Neural cell (in vitro differentiated cells): ENCODE measurements at regions not wholly inside any gene's neighbourhood (a gene's known extent, or its start where the extent isn't known, plus 50 kb on each side); places are given as distances from the start of the nearest gene placed in this dataset.

ENCODE experiments used
- H2AFZ ChIP-seq: fragments of 200-600, 300-800 bp; sonication (generic), shearing (Covaris generic); 2 replicates; pipeline ENCODE4 v1.6.0; 2014; ENCODE audit warnings: low read depth, mild to moderate bottlenecking, antibody characterized with exemption, low read length, moderate library complexity
- H3F3A ChIP-seq: fragments of 200-600 bp; shearing (Covaris generic); 2 replicates; pipeline ENCODE4 v1.6.1; 2016; ENCODE audit warnings: mild to moderate bottlenecking, moderate library complexity, mixed read lengths, antibody characterized with exemption, low read length; ENCODE audit not compliant: insufficient read depth, poor library complexity, severe bottlenecking
- H3K27ac ChIP-seq: fragments of 200-600, 300-800 bp; sonication (generic), shearing (Covaris generic); 2 replicates; pipeline ENCODE4 v1.5.1; 2014; ENCODE audit warnings: mild to moderate bottlenecking, low read length, moderate library complexity
- H3K27me3 ChIP-seq: fragments of 300-800, 200-600 bp; sonication (generic), shearing (Covaris generic); 2 replicates; pipeline ENCODE4 v1.6.0; 2014; ENCODE audit warnings: mild to moderate bottlenecking, low read depth, low read length, moderate library complexity; ENCODE audit not compliant: insufficient read depth
- H3K36me3 ChIP-seq: fragments of 300-800, 200-600 bp; sonication (generic), shearing (Covaris generic); 2 replicates; pipeline ENCODE4 v1.5.1; 2014; ENCODE audit warnings: mild to moderate bottlenecking, antibody characterized with exemption, low read length, moderate library complexity; ENCODE audit not compliant: insufficient read depth
- H3K4me2 ChIP-seq: fragments of 300-800, 200-600 bp; sonication (generic), shearing (Covaris generic); 2 replicates; pipeline ENCODE4 v1.6.0; 2014; ENCODE audit warnings: mild to moderate bottlenecking, low read length
- H3K4me3 ChIP-seq: fragments of 300-800, 200-600 bp; sonication (generic), shearing (Covaris generic); 2 replicates; pipeline ENCODE4 v1.5.1; 2014; ENCODE audit warnings: mild to moderate bottlenecking, low read length, moderate library complexity
- H3K79me2 ChIP-seq: fragments of 200-600 bp; shearing (Covaris generic); replicated peaks from 2 replicates; pipeline ENCODE4 v1.6.0; 2014; ENCODE audit warnings: mild to moderate bottlenecking, low read length, moderate library complexity; ENCODE audit not compliant: insufficient read depth
- H3K9ac ChIP-seq: fragments of 300-800, 200-600 bp; sonication (generic), shearing (Covaris generic); 2 replicates; pipeline ENCODE4 v1.6.1; 2016; ENCODE audit warnings: mild to moderate bottlenecking, low read length, mixed read lengths
- H3K9me2 ChIP-seq: fragments of 200-600 bp; shearing (Covaris generic); 2 replicates; pipeline ENCODE4 v1.6.1; 2016; ENCODE audit warnings: mild to moderate bottlenecking, low read length, mixed read lengths; ENCODE audit not compliant: insufficient read depth
- H3K9me3 ChIP-seq: fragments of 200-600, 300-800 bp; sonication (generic), shearing (Covaris generic); 2 replicates; pipeline ENCODE4 v1.6.1; 2016; ENCODE audit warnings: mild to moderate bottlenecking, mixed run types, low read length, moderate library complexity, mixed read lengths
- H4K20me1 ChIP-seq: fragments of 200-600 bp; shearing (Covaris generic); 2 replicates; pipeline ENCODE4 v1.6.1; 2016; ENCODE audit warnings: mild to moderate bottlenecking, mixed run types; ENCODE audit not compliant: insufficient read depth
- CTCF ChIP-seq: fragments of 450-650 bp; IDR thresholded peaks from 2 replicates; pipeline ENCODE4 v1.5.1; 2014; ENCODE audit warnings: antibody characterized with exemption, mild to moderate bottlenecking, moderate library complexity; ENCODE audit not compliant: poor library complexity, severe bottlenecking
- EP300 ChIP-seq: fragments of 450-650 bp; conservative IDR thresholded peaks from 2 replicates; pipeline ENCODE4 v1.6.1; 2014; ENCODE audit warnings: antibody characterized with exemption, mild to moderate bottlenecking, moderate library complexity; ENCODE audit not compliant: poor library complexity, severe bottlenecking
- EZH2 ChIP-seq: fragments of 200-600, 300-800 bp; shearing (Covaris generic), sonication (generic); IDR thresholded peaks from 2 replicates; pipeline ENCODE4 v1.6.1; 2014; ENCODE audit warnings: antibody characterized with exemption, low read length, borderline replicate concordance, mild to moderate bottlenecking; ENCODE audit not compliant: insufficient read depth, poor library complexity, severe bottlenecking
- MXI1 ChIP-seq: fragments of 450-650 bp; conservative IDR thresholded peaks from 2 replicates; pipeline ENCODE4 v1.6.1; 2014; ENCODE audit warnings: antibody characterized with exemption, mild to moderate bottlenecking; ENCODE audit not compliant: poor library complexity, severe bottlenecking
- POLR2AphosphoS5 ChIP-seq: IDR thresholded peaks from 2 replicates; pipeline ENCODE4 v1.6.1; 2012
- RAD21 ChIP-seq: fragments of 450-650 bp; conservative IDR thresholded peaks from 2 replicates; pipeline ENCODE4 v1.6.1; 2014; ENCODE audit warnings: antibody characterized with exemption, mild to moderate bottlenecking, moderate library complexity
- SMC3 ChIP-seq: fragments of 450-650 bp; conservative IDR thresholded peaks from 2 replicates; pipeline ENCODE4 v1.6.1; 2014; ENCODE audit warnings: antibody characterized with exemption, mild to moderate bottlenecking, moderate library complexity; ENCODE audit not compliant: poor library complexity
- TAF1 ChIP-seq: IDR thresholded peaks from 2 replicates; pipeline ENCODE4 v1.6.1; 2012; ENCODE audit warnings: low read depth
- TF ChIP-seq, protein P1 (sequence below): IDR thresholded peaks from 2 replicates; pipeline ENCODE4 v1.6.1; 2012; ENCODE audit warnings: borderline replicate concordance

GRCh38 chr5:124383693-124384092 is 362.7 kb downstream of the ZNF608 start:
- H3K9ac ChIP-seq, result no peak overlapping the region
- no peaks in the 10 kb centered on the region for H3K9me2 ChIP-seq
- H4K20me1 ChIP-seq, result no peaks in the 10 kb centered on the region
- no peak overlapping the region for H3K4me3 ChIP-seq
- no peak overlapping the region for H2AFZ ChIP-seq
- no peak overlapping the region for H3K4me2 ChIP-seq
- H3K9me3 ChIP-seq, result no peaks in the 10 kb centered on the region
- no peaks in the 10 kb centered on the region for H3K79me2 ChIP-seq
- H3K27me3 ChIP-seq, result no peaks in the 10 kb centered on the region
- no peaks in the 10 kb centered on the region for H3F3A ChIP-seq
- no peak overlapping the region for H3K27ac ChIP-seq
- no peaks in the 10 kb centered on the region for H3K36me3 ChIP-seq
- TF ChIP-seq RAD21, result no peak

DNA sequence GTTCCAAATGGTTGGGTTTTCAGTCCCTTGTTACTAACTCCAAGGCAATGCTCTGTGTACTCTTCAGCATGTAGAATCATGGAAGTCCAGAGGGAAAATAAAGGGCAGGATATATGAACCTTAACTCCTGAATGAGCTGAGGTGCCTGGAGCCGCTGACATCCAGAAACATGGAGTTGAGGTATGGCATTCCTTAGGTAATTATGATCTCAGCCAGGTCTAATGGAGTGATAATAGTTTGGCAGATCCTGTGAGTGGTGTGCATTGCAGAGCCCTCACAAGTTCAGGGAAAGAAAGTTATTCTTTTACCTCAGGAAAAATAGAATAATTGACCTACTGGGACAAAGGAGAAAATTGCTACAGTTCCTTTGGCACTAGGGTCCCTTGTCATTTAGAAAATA is 369.1 kb downstream of the ZNF608 start:
- H2AFZ ChIP-seq, result no peak overlapping the region
- no peaks in the 10 kb centered on the region for H3K36me3 ChIP-seq
- H3K27ac ChIP-seq, result no peak overlapping the region
- no peak overlapping the region for H3K4me3 ChIP-seq
- no peaks in the 10 kb centered on the region for H3K9me2 ChIP-seq
- H4K20me1 ChIP-seq, result no peaks in the 10 kb centered on the region
- H3K4me2 ChIP-seq, result no peak overlapping the region
- TF ChIP-seq EP300, result no peak
- no peaks in the 10 kb centered on the region for H3K79me2 ChIP-seq
- no peaks in the 10 kb centered on the region for H3F3A ChIP-seq
- no peaks in the 10 kb centered on the region for H3K27me3 ChIP-seq
- no peaks in the 10 kb centered on the region for H3K9me3 ChIP-seq
- H3K9ac ChIP-seq, result no peak overlapping the region

DNA sequence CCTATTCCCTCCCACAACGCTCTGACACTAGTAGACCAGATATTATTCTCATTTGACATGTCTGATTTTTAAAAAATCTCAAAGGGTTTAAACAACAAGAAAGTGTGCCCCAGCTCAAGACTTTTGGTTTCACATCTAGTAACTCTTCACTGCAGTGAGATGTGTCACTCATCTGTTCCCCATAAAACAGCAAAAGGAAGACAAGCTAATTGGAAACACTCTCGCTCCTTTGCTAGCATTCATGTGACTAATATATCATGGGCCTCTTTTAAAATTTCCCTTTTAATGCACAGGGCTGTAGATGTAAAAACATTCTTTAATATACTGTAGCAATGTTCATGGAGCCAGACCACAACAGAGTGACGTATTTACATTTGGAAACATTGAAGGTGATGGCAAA is 372.6 kb downstream of the ZNF608 start:
- H3F3A ChIP-seq, result no peaks in the 10 kb centered on the region
- no peak overlapping the region for H2AFZ ChIP-seq
- no peak overlapping the region for H3K27ac ChIP-seq
- no peak overlapping the region for H3K4me3 ChIP-seq
- no peaks in the 10 kb centered on the region for H3K27me3 ChIP-seq
- H3K36me3 ChIP-seq, result no peaks in the 10 kb centered on the region
- no peaks in the 10 kb centered on the region for H4K20me1 ChIP-seq
- no peak overlapping the region for H3K9ac ChIP-seq
- H3K79me2 ChIP-seq, result no peaks in the 10 kb centered on the region
- TF ChIP-seq EZH2 (no peak), POLR2AphosphoS5 (no peak), TAF1 (no peak), RAD21 (no peak), CTCF (no peak), EP300 (no peak), SMC3 (no peak), MXI1 (no peak)
- TF ChIP-seq, protein P1, sequence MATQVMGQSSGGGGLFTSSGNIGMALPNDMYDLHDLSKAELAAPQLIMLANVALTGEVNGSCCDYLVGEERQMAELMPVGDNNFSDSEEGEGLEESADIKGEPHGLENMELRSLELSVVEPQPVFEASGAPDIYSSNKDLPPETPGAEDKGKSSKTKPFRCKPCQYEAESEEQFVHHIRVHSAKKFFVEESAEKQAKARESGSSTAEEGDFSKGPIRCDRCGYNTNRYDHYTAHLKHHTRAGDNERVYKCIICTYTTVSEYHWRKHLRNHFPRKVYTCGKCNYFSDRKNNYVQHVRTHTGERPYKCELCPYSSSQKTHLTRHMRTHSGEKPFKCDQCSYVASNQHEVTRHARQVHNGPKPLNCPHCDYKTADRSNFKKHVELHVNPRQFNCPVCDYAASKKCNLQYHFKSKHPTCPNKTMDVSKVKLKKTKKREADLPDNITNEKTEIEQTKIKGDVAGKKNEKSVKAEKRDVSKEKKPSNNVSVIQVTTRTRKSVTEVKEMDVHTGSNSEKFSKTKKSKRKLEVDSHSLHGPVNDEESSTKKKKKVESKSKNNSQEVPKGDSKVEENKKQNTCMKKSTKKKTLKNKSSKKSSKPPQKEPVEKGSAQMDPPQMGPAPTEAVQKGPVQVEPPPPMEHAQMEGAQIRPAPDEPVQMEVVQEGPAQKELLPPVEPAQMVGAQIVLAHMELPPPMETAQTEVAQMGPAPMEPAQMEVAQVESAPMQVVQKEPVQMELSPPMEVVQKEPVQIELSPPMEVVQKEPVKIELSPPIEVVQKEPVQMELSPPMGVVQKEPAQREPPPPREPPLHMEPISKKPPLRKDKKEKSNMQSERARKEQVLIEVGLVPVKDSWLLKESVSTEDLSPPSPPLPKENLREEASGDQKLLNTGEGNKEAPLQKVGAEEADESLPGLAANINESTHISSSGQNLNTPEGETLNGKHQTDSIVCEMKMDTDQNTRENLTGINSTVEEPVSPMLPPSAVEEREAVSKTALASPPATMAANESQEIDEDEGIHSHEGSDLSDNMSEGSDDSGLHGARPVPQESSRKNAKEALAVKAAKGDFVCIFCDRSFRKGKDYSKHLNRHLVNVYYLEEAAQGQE, result no peak
- H3K9me3 ChIP-seq, result no peaks in the 10 kb centered on the region
- H3K4me2 ChIP-seq, result no peak overlapping the region
- H3K9me2 ChIP-seq, result no peaks in the 10 kb centered on the region
